Fibroblast of mammary gland (primary cell): ENCODE measurements at regions not wholly inside any gene's neighbourhood (a gene's known extent, or its start where the extent isn't known, plus 50 kb on each side); places are given as distances from the start of the nearest gene placed in this dataset.
"Not testable (repeated sequence)": the region's sequence is repeated elsewhere in the genome, so short reads cannot be mapped to it uniquely, and the experiment has no call there.

Source experiments
- DNase-seq: peaks from one replicate; pipeline ENCODE4 v3.0.0-alpha.2; 2010; ENCODE audit warnings: low read depth
- H3K4me3 ChIP-seq: 2 replicates; pipeline ENCODE4 v1.5.1; 2011; ENCODE audit warnings: low read depth, mild to moderate bottlenecking, low read length, moderate library complexity; ENCODE audit not compliant: control insufficient read depth
- TF ChIP-seq, protein P1 (sequence below): conservative IDR thresholded peaks from 2 replicates; pipeline ENCODE4 v1.5.1; 2011; ENCODE audit warnings: low read depth, low read length, inconsistent platforms; ENCODE audit not compliant: control insufficient read depth, insufficient read depth

DNA sequence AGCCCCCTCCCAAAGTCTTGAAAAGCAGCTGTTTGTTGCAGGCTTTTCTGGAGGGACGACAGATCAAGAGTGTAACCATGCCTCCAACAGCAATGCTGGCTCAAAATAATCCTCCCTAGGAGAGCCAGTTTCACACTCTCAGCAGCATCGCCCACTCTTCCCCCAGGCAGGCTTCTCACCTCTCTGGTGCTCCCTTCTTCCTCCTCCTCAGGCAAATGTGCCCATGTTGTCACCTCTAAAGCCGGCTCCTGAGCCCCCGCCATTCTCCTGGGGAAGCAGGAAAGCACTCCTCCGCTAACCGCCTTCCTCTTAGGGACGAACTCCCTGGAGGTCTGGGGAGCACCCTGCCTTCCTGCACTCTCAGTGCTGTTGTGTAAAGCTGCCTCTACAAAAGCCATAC lies 98.9 kb upstream of the SGCG start:
- TF ChIP-seq, protein P1, sequence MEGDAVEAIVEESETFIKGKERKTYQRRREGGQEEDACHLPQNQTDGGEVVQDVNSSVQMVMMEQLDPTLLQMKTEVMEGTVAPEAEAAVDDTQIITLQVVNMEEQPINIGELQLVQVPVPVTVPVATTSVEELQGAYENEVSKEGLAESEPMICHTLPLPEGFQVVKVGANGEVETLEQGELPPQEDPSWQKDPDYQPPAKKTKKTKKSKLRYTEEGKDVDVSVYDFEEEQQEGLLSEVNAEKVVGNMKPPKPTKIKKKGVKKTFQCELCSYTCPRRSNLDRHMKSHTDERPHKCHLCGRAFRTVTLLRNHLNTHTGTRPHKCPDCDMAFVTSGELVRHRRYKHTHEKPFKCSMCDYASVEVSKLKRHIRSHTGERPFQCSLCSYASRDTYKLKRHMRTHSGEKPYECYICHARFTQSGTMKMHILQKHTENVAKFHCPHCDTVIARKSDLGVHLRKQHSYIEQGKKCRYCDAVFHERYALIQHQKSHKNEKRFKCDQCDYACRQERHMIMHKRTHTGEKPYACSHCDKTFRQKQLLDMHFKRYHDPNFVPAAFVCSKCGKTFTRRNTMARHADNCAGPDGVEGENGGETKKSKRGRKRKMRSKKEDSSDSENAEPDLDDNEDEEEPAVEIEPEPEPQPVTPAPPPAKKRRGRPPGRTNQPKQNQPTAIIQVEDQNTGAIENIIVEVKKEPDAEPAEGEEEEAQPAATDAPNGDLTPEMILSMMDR, result no peak
- DNase-seq, result no peak
- no peak overlapping the region for H3K4me3 ChIP-seq

DNA sequence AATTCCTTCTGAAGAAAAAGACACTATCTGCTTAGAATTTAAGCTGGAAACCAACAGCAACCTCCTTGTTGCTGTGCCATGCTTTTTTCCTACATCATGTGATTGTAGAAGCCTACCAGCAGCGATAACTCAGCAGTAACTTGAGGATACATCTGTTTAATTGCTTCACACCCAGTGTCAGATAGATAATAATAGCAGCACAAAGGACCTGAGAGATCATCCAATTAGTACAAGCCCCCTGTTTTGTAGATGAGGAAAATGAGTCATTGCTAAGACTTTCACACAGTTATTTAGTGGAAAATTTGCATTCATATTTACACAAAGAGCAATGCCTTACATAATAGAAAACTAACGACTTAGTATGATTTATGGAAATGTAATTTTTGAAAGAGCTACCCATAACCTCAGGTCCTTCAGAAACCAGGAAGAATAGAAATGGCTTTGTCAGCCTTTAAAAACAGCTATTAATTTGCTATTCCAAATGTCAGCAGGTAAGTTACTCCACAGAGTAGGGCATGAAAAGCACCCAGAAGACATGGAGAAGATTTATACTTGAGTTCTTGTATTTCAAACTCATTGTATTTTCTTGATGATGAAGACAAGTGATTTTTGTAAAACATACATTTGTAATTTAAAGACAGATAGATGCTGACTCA lies 93.7 kb upstream of the SGCG start:
- no peak overlapping the region for H3K4me3 ChIP-seq
- TF ChIP-seq, protein P1, result no peak
- no peak for DNase-seq

DNA sequence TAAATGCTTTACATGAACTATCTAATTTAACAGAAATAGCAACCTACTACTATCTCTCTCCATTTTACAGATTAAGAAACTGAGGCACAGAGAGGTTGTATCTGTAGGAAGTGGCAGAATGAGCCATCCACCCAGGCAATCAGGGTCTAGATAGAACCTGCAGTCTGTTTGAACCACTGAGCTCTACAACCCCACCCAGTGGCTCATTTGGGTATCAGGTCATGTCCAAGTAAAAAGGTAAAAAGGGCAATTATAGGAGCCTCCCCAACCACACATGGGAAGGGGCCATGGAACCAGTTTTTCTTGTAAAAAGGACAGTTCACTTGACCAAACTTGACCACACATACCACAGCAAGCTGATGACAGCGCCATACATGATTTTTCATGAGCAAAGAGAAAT lies 92.9 kb upstream of the SGCG start:
- TF ChIP-seq, protein P1, result peak; percentile 69
- DNase-seq, result peak; percentile 41
- H3K4me3 ChIP-seq, result no peak overlapping the region

DNA sequence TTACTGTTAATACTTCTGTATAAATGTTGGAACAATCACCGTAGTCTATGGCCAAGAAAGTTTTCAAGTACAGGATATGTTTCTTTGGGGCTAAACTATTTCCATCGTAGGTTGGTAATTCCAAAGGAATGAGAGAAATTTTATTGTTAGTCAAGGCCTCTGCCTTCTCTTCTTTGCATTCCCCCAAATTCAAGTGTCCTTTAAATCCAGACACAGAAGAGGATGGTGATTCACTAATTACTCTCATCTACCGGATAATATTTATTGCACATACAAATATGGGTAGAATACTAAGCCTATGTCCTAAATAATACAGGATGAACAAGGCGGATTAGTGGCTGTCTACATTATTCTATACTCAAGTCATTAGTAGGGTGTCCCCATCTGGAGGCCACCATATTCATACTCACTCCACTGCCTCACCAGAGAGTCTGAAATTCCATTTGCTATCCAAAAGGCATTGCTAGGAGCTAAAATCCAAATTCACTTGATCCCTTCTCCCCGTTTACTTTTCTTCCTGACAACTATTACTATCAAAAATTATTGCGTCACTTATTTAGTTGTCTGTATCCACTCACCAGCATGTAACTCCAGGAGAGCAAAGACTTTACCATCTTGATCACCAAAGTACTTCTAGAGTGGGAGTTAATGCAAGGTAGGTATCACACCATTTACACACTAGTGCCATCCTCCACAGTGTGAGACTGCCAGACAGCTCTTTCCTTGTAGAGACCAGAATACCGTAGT lies 82.4 kb upstream of the SGCG start:
- DNase-seq, result no peak
- TF ChIP-seq, protein P1, result no peak

DNA sequence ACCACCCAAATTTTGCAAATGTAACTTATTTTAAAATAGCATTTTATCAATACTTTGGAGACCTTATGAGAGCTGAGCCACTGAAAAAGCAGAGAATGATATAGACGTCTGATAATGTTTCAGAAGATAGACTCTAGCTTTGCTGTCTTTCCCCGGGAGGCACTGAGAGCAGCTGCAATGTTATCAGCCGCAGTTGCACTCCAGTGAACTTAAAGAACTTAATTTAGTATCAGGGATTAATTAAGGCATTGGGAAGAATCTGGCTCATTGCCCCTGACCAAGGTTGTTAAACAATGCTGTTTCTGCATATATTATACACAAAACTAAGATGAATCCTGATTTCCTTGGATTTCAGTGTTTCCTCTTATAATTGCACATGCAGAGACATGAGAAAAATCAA lies 75.7 kb upstream of the SGCG start:
- no peak for DNase-seq
- H3K4me3 ChIP-seq, result no peak overlapping the region
- TF ChIP-seq, protein P1, result no peak

More for the DNA sequence above, 82.4 kb upstream of the SGCG start:
- no peak overlapping the region for H3K4me3 ChIP-seq

DNA sequence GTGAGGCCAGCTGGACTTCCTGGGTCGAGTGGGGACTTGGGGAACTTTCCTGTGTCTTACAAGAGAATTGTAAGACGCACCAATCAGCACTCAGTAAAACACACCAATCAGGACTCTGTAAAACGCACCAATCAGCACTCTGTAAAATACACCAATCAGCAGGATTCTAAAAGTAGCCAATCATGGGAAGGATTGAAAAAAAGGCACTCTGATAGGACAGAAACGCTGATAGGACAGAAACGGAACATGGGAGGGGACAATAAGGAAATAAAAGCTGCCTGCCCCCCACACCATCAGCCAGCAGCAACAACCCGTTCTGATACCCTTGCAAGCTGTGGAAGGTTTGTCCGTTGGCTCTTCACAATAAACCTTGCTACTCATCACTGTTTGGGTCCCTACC lies 73.1 kb upstream of the SGCG start:
- no peak for DNase-seq
- H3K4me3 ChIP-seq, result no peak overlapping the region
- TF ChIP-seq, protein P1, result no peak

DNA sequence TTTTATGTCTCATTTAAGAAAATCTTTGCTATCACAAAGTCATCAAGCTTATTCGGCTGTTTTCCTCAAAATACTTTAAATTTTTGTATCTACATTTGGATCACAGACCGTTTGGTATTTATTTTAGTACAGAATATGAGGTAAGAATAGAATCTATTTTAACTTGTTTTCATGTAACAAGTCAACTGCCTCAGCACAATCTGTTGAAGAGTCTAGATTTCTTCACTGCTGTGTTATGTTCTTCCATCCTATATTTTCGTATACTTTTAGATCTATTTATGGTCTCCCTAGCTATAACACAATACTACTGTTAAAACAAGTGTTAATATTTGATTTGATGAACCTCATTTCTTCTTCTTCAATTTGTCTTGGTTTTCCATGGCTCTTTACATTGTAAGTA lies 61.6 kb upstream of the SGCG start:
- H3K4me3 ChIP-seq, result no peak overlapping the region
- DNase-seq, result no peak
- TF ChIP-seq, protein P1, result no peak

DNA sequence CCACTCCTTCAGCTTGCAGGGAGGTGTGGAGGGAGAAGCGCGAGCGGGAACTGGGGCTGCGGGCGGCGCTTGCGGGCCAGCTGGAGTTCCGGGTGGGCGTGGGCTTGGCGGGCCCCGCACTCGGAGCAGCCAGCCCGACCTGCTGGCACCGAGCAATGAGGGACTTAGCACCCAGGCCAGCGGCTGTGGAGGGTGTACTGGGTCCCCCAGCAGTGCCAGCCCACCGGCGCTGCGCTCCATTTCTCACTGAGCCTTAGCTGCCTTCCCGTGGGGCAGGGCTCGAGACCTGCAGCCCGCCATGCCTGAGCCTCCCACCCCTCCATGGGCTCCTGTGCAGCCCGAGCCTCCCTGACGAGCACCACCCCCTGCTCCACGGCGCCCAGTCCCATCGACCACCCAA lies 53.2 kb upstream of the SGCG start:
- not testable (repeated sequence) for H3K4me3 ChIP-seq, DNase-seq
